ENCODE measurements at regions not wholly inside any gene's neighbourhood (a gene's known extent, or its start where the extent isn't known, plus 50 kb on each side); places are given as distances from the start of the nearest gene placed in this dataset.

DNA sequence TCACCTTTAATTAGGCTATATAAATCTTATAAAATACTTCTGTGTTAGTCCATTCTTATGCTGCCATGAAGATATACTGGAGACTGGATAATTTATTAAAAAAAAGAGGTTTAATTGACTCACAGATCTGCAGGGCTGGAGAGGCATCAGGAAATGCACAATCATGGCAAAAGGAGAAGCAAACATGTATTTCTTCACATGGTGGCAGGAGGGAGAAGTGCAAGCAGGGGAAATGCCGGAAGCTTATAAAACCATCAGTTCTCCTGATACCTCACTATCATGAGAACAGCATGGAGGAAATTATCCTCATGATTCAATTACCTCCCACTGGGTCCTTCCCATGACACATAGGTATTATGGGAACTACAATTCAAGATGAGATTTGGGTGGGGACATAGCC is 504.4 kb downstream of the RIT2 start:
- Histone ChIP-seq H3K27me3 (ENCODE audit: control insufficient read depth in 1 of 2, insufficient read depth in 2 of 2, low read length in 2 of 2) (no peaks in the 10 kb centered on the region), H3K27ac (ENCODE audit: low read depth, low read length) (no peak overlapping the region), H3K36me3 (ENCODE audit: insufficient read depth, low read length) (no peaks in the 10 kb centered on the region), H3K4me1 (ENCODE audit: insufficient read depth, low read length) (peaks cover 3% of the 10 kb centered on the region), H3K4me3 (ENCODE audit: low read depth in 1 of 2, low read length in 2 of 2) (no peak overlapping the region), H3K9me3 (ENCODE audit: low read length) (no peaks in the 10 kb centered on the region), H3K9ac (ENCODE audit: low read length) (no peak overlapping the region)

DNA sequence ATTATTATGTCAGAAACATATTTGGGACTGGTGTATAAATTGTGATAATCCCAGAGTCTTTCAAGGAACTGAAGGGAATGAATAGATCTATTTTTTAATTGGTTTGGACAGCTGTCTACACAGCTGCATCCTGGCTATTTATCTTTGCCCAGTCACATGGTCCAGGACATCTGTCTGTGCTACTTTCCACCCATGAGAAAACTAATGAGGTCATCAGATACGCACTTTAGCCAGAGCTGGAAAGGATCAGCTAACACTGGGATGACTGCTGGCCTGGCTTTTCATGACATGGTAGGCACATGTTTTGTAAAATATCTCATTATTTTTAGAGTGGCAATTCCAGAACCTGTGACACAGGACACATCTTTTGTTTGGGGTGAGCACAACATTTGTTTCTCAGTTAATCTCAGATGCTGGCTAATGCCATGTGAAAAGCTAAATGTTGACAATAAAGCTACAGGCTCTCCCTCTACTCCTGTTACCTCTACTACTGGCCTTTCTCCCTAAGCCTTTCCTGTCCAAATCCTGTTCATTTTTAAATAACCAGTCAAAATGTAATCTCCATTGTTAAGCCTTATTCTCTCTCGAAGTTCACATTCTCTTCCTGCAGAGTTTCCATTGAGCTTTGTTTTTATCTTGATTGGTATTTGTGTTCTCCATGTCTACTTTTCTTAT is 500.7 kb downstream of the RIT2 start:
- H3K27me3 ChIP-seq (ENCODE audit: control insufficient read depth in 1 of 2, insufficient read depth in 2 of 2, low read length in 2 of 2): no peaks in the 10 kb centered on the region
- H3K36me3 ChIP-seq (ENCODE audit: insufficient read depth, low read length): no peaks in the 10 kb centered on the region
- no peaks in the 10 kb centered on the region for H3K9me3 ChIP-seq (ENCODE audit: low read length)
- no peak overlapping the region for H3K9ac ChIP-seq (ENCODE audit: low read length)
- no peak overlapping the region for H3K27ac ChIP-seq (ENCODE audit: low read depth, low read length)
- peaks cover 3% of the 10 kb centered on the region for H3K4me1 ChIP-seq (ENCODE audit: insufficient read depth, low read length)
- H3K4me3 ChIP-seq (ENCODE audit: low read depth in 1 of 2, low read length in 2 of 2): no peak overlapping the region

- H3K4me3 ChIP-seq (ENCODE audit: low read depth in 1 of 2, low read length in 2 of 2): no peak overlapping the region
- H3K27ac ChIP-seq (ENCODE audit: low read depth, low read length): no peak overlapping the region
- H3K36me3 ChIP-seq (ENCODE audit: insufficient read depth, low read length): no peaks in the 10 kb centered on the region
- H3K4me1 ChIP-seq (ENCODE audit: insufficient read depth, low read length): peaks cover 3% of the 10 kb centered on the region
- no peaks in the 10 kb centered on the region for H3K9me3 ChIP-seq (ENCODE audit: low read length)
- no peak overlapping the region for H3K9ac ChIP-seq (ENCODE audit: low read length)
- H3K27me3 ChIP-seq (ENCODE audit: control insufficient read depth in 1 of 2, insufficient read depth in 2 of 2, low read length in 2 of 2): no peaks in the 10 kb centered on the region
Measured at GRCh38 chr18:42617221-42617620, 498.3 kb downstream of the RIT2 start.

- Histone ChIP-seq H3K4me3 (ENCODE audit: low read depth in 1 of 2, low read length in 2 of 2) (no peak overlapping the region), H3K4me1 (ENCODE audit: insufficient read depth, low read length) (peaks cover 2% of the 10 kb centered on the region), H3K27ac (ENCODE audit: low read depth, low read length) (no peak overlapping the region), H3K36me3 (ENCODE audit: insufficient read depth, low read length) (no peaks in the 10 kb centered on the region), H3K27me3 (ENCODE audit: control insufficient read depth in 1 of 2, insufficient read depth in 2 of 2, low read length in 2 of 2) (no peaks in the 10 kb centered on the region), H3K9me3 (ENCODE audit: low read length) (no peaks in the 10 kb centered on the region), H3K9ac (ENCODE audit: low read length) (no peak overlapping the region)
Measured at GRCh38 chr18:42619771-42620170, 495.7 kb downstream of the RIT2 start.

GRCh38 chr18:42620657-42621056 is 494.8 kb downstream of the RIT2 start:
- H3K9me3 ChIP-seq (ENCODE audit: low read length): no peaks in the 10 kb centered on the region
- no peak overlapping the region for H3K27ac ChIP-seq (ENCODE audit: low read depth, low read length)
- no peak overlapping the region for H3K4me3 ChIP-seq (ENCODE audit: low read depth in 1 of 2, low read length in 2 of 2)
- no peaks in the 10 kb centered on the region for H3K36me3 ChIP-seq (ENCODE audit: insufficient read depth, low read length)
- H3K9ac ChIP-seq (ENCODE audit: low read length): no peak overlapping the region
- H3K27me3 ChIP-seq (ENCODE audit: control insufficient read depth in 1 of 2, insufficient read depth in 2 of 2, low read length in 2 of 2): no peaks in the 10 kb centered on the region
- no peaks in the 10 kb centered on the region for H3K4me1 ChIP-seq (ENCODE audit: insufficient read depth, low read length)

- Histone ChIP-seq H3K4me3 (ENCODE audit: low read depth in 1 of 2, low read length in 2 of 2) (no peak overlapping the region), H3K36me3 (ENCODE audit: insufficient read depth, low read length) (no peaks in the 10 kb centered on the region), H3K27ac (ENCODE audit: low read depth, low read length) (no peak overlapping the region), H3K27me3 (ENCODE audit: control insufficient read depth in 1 of 2, insufficient read depth in 2 of 2, low read length in 2 of 2) (no peaks in the 10 kb centered on the region), H3K9ac (ENCODE audit: low read length) (no peak overlapping the region), H3K9me3 (ENCODE audit: low read length) (no peaks in the 10 kb centered on the region), H3K4me1 (ENCODE audit: insufficient read depth, low read length) (no peaks in the 10 kb centered on the region)
Measured at GRCh38 chr18:42623935-42624334, 491.6 kb downstream of the RIT2 start.

DNA sequence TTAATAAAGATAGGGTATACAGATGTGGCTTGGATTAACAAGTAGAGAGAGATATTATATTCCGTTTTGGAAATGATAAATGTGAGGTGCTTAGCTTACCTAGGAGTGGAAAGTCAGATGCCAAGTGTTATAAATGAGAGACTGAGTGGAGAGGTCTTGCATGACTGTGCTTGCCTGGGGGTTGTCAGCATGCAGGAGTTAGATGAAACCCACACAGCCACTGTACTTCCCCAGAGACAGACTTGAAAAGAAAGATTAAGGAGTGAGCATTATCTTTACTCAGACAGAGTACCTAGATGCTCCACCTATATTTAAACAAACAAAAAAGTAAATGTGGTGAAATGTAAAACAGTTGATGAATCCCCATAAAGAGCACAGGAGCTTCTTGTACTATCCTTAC is 482.7 kb downstream of the RIT2 start:
- Histone ChIP-seq H3K4me3 (ENCODE audit: low read depth in 1 of 2, low read length in 2 of 2) (no peak overlapping the region), H3K27me3 (ENCODE audit: control insufficient read depth in 1 of 2, insufficient read depth in 2 of 2, low read length in 2 of 2) (no peaks in the 10 kb centered on the region)

DNA sequence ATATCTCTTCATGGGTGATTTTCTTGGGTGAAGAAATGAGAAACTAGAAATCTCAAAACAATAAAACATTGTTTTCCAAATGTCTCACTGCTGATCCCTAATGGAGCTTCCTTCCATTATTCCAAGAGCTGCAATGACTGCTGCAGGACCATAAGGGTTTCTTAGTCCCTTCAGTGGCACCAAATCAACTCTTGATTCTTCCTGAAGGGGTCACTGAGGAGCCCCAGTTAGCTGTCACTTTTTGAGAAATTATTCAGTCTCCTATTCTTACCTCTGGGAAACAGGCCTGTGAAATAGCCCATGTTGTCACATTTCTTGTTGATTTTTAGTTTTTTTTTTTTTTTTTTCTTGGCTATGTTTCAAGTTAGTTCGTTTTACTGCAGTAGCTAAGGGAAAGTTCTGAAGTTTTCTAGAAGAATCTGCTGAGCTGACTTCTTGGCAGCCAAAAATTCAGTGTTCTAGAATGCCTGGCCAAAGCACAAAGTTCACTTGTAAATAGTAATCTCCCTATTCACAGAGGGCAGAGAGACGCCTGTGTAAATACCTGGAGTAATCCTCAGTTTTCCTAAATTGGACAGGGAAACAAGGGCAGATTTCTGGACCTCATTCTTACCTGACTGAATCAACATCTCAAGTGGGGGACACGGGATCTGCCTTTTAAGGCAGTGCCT is 480.0 kb downstream of the RIT2 start:
- no peak overlapping the region for H3K27ac ChIP-seq (ENCODE audit: low read depth, low read length)
- no peak overlapping the region for H3K4me3 ChIP-seq (ENCODE audit: low read depth in 1 of 2, low read length in 2 of 2)
- H3K9me3 ChIP-seq (ENCODE audit: low read length): no peaks in the 10 kb centered on the region
- no peaks in the 10 kb centered on the region for H3K36me3 ChIP-seq (ENCODE audit: insufficient read depth, low read length)
- no peak overlapping the region for H3K9ac ChIP-seq (ENCODE audit: low read length)
- H3K27me3 ChIP-seq (ENCODE audit: control insufficient read depth in 1 of 2, insufficient read depth in 2 of 2, low read length in 2 of 2): no peaks in the 10 kb centered on the region
- H3K4me1 ChIP-seq (ENCODE audit: insufficient read depth, low read length): no peaks in the 10 kb centered on the region

More for the DNA sequence above, 482.7 kb downstream of the RIT2 start:
- Histone ChIP-seq H3K9ac (ENCODE audit: low read length) (no peak overlapping the region), H3K9me3 (ENCODE audit: low read length) (no peaks in the 10 kb centered on the region), H3K36me3 (ENCODE audit: insufficient read depth, low read length) (no peaks in the 10 kb centered on the region), H3K4me1 (ENCODE audit: insufficient read depth, low read length) (no peaks in the 10 kb centered on the region), H3K27ac (ENCODE audit: low read depth, low read length) (no peak overlapping the region)

DNA sequence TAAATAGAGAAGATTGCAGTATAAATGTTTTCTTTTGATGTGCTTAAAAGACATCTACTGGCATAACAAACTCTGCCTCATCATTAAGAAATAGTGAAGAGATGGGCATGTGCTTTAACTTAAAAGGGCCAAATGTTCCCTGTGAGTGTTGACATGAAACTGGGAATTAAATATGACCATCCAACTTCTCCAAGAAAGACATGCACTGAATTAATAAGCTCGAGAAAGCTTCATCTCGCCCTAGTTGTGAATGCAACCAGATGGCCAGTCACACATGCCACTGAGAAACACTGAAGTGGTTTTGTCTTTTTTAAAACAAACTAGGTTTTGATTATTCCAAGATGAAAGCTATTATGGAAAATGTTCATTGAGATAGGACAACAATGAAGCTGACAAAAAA is 479.2 kb downstream of the RIT2 start:
- Histone ChIP-seq H3K9me3 (ENCODE audit: low read length) (no peaks in the 10 kb centered on the region), H3K4me1 (ENCODE audit: insufficient read depth, low read length) (no peaks in the 10 kb centered on the region), H3K36me3 (ENCODE audit: insufficient read depth, low read length) (no peaks in the 10 kb centered on the region), H3K27me3 (ENCODE audit: control insufficient read depth in 1 of 2, insufficient read depth in 2 of 2, low read length in 2 of 2) (no peaks in the 10 kb centered on the region), H3K9ac (ENCODE audit: low read length) (no peak overlapping the region), H3K27ac (ENCODE audit: low read depth, low read length) (no peak overlapping the region), H3K4me3 (ENCODE audit: low read depth in 1 of 2, low read length in 2 of 2) (no peak overlapping the region)

- H3K9ac ChIP-seq (ENCODE audit: low read length): no peak overlapping the region
- H3K4me1 ChIP-seq (ENCODE audit: insufficient read depth, low read length): no peaks in the 10 kb centered on the region
Measured at GRCh38 chr18:42640160-42640559, 475.3 kb downstream of the RIT2 start.

GRCh38 chr18:42641996-42642395 is 473.5 kb downstream of the RIT2 start:
- Histone ChIP-seq H3K4me1 (ENCODE audit: insufficient read depth, low read length) (no peaks in the 10 kb centered on the region), H3K9ac (ENCODE audit: low read length) (no peak overlapping the region), H3K36me3 (ENCODE audit: insufficient read depth, low read length) (no peaks in the 10 kb centered on the region), H3K27me3 (ENCODE audit: control insufficient read depth in 1 of 2, insufficient read depth in 2 of 2, low read length in 2 of 2) (no peaks in the 10 kb centered on the region), H3K9me3 (ENCODE audit: low read length) (no peaks in the 10 kb centered on the region), H3K4me3 (ENCODE audit: low read depth in 1 of 2, low read length in 2 of 2) (no peak overlapping the region), H3K27ac (ENCODE audit: low read depth, low read length) (no peak overlapping the region)

More at GRCh38 chr18:42640160-42640559, 475.3 kb downstream of the RIT2 start:
- Histone ChIP-seq H3K27ac (ENCODE audit: low read depth, low read length) (no peak overlapping the region), H3K4me3 (ENCODE audit: low read depth in 1 of 2, low read length in 2 of 2) (no peak overlapping the region), H3K9me3 (ENCODE audit: low read length) (no peaks in the 10 kb centered on the region), H3K27me3 (ENCODE audit: control insufficient read depth in 1 of 2, insufficient read depth in 2 of 2, low read length in 2 of 2) (no peaks in the 10 kb centered on the region), H3K36me3 (ENCODE audit: insufficient read depth, low read length) (no peaks in the 10 kb centered on the region)

- H3K4me1 ChIP-seq (ENCODE audit: insufficient read depth, low read length): no peaks in the 10 kb centered on the region
- H3K9me3 ChIP-seq (ENCODE audit: low read length): no peaks in the 10 kb centered on the region
- no peak overlapping the region for H3K4me3 ChIP-seq (ENCODE audit: low read depth in 1 of 2, low read length in 2 of 2)
- no peaks in the 10 kb centered on the region for H3K36me3 ChIP-seq (ENCODE audit: insufficient read depth, low read length)
- no peaks in the 10 kb centered on the region for H3K27me3 ChIP-seq (ENCODE audit: control insufficient read depth in 1 of 2, insufficient read depth in 2 of 2, low read length in 2 of 2)
- H3K9ac ChIP-seq (ENCODE audit: low read length): no peak overlapping the region
- no peak overlapping the region for H3K27ac ChIP-seq (ENCODE audit: low read depth, low read length)
Measured at GRCh38 chr18:42644729-42645131, 470.8 kb downstream of the RIT2 start.

All from muscle layer of colon (tissue), 2 donors.